Neural cell (in vitro differentiated cells): ENCODE measurements at regions not wholly inside any gene's neighbourhood (a gene's known extent, or its start where the extent isn't known, plus 50 kb on each side); places are given as distances from the start of the nearest gene placed in this dataset.

Experiments
- CTCF ChIP-seq: fragments of 450-650 bp; IDR thresholded peaks from 2 replicates; pipeline ENCODE4 v1.5.1; 2014; ENCODE audit warnings: antibody characterized with exemption, mild to moderate bottlenecking, moderate library complexity; ENCODE audit not compliant: poor library complexity, severe bottlenecking
- EP300 ChIP-seq: fragments of 450-650 bp; conservative IDR thresholded peaks from 2 replicates; pipeline ENCODE4 v1.6.1; 2014; ENCODE audit warnings: antibody characterized with exemption, mild to moderate bottlenecking, moderate library complexity; ENCODE audit not compliant: poor library complexity, severe bottlenecking
- POLR2AphosphoS5 ChIP-seq: IDR thresholded peaks from 2 replicates; pipeline ENCODE4 v1.6.1; 2012
- RAD21 ChIP-seq: fragments of 450-650 bp; conservative IDR thresholded peaks from 2 replicates; pipeline ENCODE4 v1.6.1; 2014; ENCODE audit warnings: antibody characterized with exemption, mild to moderate bottlenecking, moderate library complexity
- SMC3 ChIP-seq: fragments of 450-650 bp; conservative IDR thresholded peaks from 2 replicates; pipeline ENCODE4 v1.6.1; 2014; ENCODE audit warnings: antibody characterized with exemption, mild to moderate bottlenecking, moderate library complexity; ENCODE audit not compliant: poor library complexity
- TAF1 ChIP-seq: IDR thresholded peaks from 2 replicates; pipeline ENCODE4 v1.6.1; 2012; ENCODE audit warnings: low read depth

GRCh38 chr13:64278493-64278892 is 2862.8 kb upstream of the PCDH20 start:
- TF ChIP-seq EP300 (no peak), RAD21 (no peak), TAF1 (no peak), CTCF (no peak), SMC3 (no peak), POLR2AphosphoS5 (no peak)
